Activated CD8-positive, alpha-beta T cell treated with anti-CD3 and anti-CD28 coated beads for 36 hours (primary cell): ENCODE measurements at regions not wholly inside any gene's neighbourhood (a gene's known extent, or its start where the extent isn't known, plus 50 kb on each side); places are given as distances from the start of the nearest gene placed in this dataset.

Experiments used
- ATAC-seq: fragments of 200-7000 bp; cut with Tn5 transposase; one replicate; pipeline ENCODE4 v1.10.0; 2021; ENCODE audit warnings: mild to moderate bottlenecking, moderate library complexity
- CTCF ChIA-PET: fragments of 350-600 bp; sonication (Branson Sonifier 250); formaldehyde crosslinking; loops from one replicate; lab custom pipeline; 2021; ENCODE audit warnings: antibody characterized with exemption; lab: Charles Lee
- POLR2A ChIA-PET: fragments of 350-600 bp; sonication (Branson Sonifier 250); formaldehyde crosslinking; loops from one replicate; lab custom pipeline; 2021; ENCODE audit warnings: antibody characterized with exemption; lab: Charles Lee
- DNase-seq: peaks from one replicate; pipeline ENCODE4 v3.0.0-alpha.2; 2020
- H3K27ac Mint-ChIP-seq: one replicate; pipeline ENCODE4 v1.8.0; 2021; ENCODE audit warnings: mild to moderate bottlenecking, mixed read lengths
- H3K27me3 Mint-ChIP-seq: one replicate; pipeline ENCODE4 v1.8.0; 2021; ENCODE audit warnings: mixed read lengths
- H3K36me3 Mint-ChIP-seq: one replicate; pipeline ENCODE4 v1.8.0; 2021; ENCODE audit warnings: low read depth, mixed read lengths
- H3K4me1 Mint-ChIP-seq: one replicate; pipeline ENCODE4 v1.8.0; 2021; ENCODE audit warnings: low read depth, mixed read lengths
- H3K4me3 Mint-ChIP-seq: one replicate; pipeline ENCODE4 v1.8.0; 2021; ENCODE audit warnings: mild to moderate bottlenecking, moderate library complexity, mixed read lengths
- H3K9me3 Mint-ChIP-seq: one replicate; pipeline ENCODE4 v1.8.0; 2021; ENCODE audit warnings: mixed read lengths
- CTCF ChIP-seq: fragments of 200-600 bp; IDR thresholded peaks from one replicate; pipeline ENCODE4 v1.8.0; 2022; ENCODE audit warnings: antibody characterized with exemption, mild to moderate bottlenecking
- intact Hi-C: fragments of 100-400 bp; cut with micrococcal nuclease; formaldehyde crosslinking; loops from one replicate; pipeline ENCODE4 v1.10.0; 2022

DNA sequence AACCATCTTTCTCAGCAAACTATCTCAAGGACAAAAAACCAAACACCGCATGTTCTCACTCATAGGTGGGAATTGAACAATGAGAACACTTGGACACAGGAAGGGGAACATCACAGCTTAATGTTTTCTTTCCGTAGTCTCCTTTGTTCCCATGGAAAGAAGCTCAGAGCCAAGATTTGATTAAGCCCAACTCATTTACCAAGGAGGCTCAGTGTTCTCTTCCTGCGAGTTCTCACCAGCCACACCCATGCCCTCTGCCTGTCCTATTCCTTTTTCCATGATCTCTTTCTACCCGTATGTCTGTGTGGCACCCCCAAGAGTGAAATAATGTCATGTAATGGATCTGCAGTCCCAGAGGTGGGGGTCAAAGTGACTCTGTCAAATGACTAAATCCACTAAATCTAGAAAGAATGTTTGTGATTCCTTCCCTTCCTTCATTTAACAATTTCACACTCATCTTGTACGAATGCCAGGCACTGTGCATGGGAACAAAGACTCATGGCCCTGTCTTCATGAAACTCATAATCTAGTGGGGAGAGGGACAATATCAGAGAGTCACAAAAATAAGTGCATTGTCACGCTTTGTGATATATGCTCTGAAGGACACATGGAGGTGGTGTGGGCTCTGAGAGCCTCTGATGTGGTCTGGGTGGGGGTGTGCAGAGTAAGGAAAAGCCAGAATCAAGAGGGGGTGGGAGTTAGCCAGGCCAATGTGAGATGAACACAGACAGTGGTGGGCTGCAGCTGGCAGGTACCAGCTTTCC is 292.1 kb downstream of the CDC5L start:
- H3K27ac Mint-ChIP-seq: no peak overlapping the region
- intact Hi-C loops: loop anchor here (10.0 kb wide), 1 partner anchor 105 kb away; no protein-coding TSS in a partner anchor
- H3K4me1 Mint-ChIP-seq: peaks cover 2% of the 10 kb centered on the region
- H3K27me3 Mint-ChIP-seq: peaks cover 1% of the 10 kb centered on the region
- POLR2A ChIA-PET: no interaction called here
- no peak overlapping the region for H3K4me3 Mint-ChIP-seq
- H3K9me3 Mint-ChIP-seq: no peaks in the 10 kb centered on the region
- no peak for TF ChIP-seq CTCF
- H3K36me3 Mint-ChIP-seq: no peaks in the 10 kb centered on the region
- CTCF ChIA-PET: interaction anchor here (0.8 to 1.3 kb wide), 2 partner anchors 126 to 204 kb away, joined by 3 read pairs; no protein-coding TSS in a partner anchor
- no peak for DNase-seq
- no peak for ATAC-seq

DNA sequence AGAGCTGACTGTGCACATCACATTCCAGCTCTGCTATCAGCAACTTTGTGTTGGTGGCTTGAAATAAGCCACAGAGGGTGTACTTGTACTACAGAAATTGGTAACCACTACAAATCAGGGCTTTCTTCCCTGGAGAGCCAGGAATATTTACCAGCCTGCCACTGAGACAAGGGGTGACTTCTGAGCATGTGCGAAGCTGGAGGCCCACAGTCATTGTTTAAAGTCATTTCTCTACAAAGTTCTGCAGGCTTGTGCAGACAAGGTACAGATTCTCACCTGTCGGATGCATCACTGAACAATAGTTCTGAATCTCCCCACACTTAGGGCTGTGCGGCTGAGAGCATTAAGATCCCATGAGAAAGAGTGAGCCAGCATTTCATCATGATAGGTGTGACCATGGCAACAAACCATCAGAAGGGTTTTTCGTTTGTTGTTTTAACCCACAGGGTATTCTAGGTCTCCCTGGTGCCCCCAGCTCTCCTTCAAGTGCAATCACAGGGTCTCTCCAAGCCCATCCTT is 292.8 kb downstream of the CDC5L start:
- DNase-seq (no peak), ATAC-seq (no peak)
- Mint-ChIP-seq H3K27me3 (peaks cover 1% of the 10 kb centered on the region), H3K9me3 (no peaks in the 10 kb centered on the region), H3K4me3 (no peak overlapping the region), H3K36me3 (no peaks in the 10 kb centered on the region), H3K4me1 (peaks cover 2% of the 10 kb centered on the region), H3K27ac (no peak overlapping the region)
- TF ChIP-seq CTCF: no peak
- ChIA-PET CTCF (interaction anchor here (0.8 to 1.3 kb wide), 2 partner anchors 126 to 205 kb away, joined by 3 read pairs; no protein-coding TSS in a partner anchor), POLR2A (no interaction called here)
- intact Hi-C loops: loop anchor here (10.0 kb wide), 1 partner anchor 105 kb away; no protein-coding TSS in a partner anchor

DNA sequence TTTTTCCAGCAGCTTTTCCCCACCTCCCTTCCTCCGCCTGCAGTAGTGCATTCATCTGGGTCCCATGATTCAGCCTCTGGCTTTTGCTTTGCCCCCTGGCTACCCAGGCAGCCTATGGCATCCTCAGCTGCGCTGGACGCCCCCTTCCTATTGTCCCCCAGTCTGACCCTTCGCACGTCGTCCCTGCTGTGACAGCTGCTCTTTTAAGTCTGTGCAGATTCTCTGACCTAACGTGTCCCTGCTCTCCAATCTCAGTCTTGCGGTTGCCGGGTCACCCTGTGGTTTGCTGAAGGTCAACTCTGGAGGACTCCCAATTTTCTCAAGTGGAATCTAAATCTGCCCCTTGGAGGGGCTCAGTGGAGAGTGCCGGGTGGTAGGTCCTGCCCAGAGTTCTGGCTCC is 294.3 kb downstream of the CDC5L start:
- TF ChIP-seq CTCF: no peak
- H3K4me3 Mint-ChIP-seq: no peak overlapping the region
- CTCF ChIA-PET: no interaction called here

DNA sequence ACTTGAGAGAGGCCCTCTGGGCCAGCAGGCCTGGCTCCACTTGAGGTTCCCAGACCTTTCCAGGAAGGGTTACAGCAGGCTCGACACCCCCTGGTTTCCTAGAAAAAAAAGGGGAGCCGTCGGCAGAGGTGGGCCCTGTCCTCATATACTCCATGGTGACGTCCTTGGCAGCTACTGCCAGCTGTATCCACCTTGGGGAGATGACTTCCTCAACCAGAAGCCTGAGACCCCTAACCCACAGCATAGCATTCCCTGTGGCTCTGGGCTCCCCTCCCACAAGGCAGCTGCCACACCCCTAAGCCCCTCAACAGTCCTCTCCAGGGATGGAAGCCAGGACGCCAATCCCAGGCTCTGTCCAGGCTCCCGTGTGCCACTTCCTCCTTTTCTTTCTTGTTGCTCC is 294.8 kb downstream of the CDC5L start:
- no peak for ATAC-seq

More for the DNA sequence above, 294.3 kb downstream of the CDC5L start:
- ATAC-seq (no peak), DNase-seq (no peak)
- no peak overlapping the region for H3K27ac Mint-ChIP-seq
- H3K9me3 Mint-ChIP-seq: peaks cover 3% of the 10 kb centered on the region
- intact Hi-C loops: loop anchor here (10.0 kb wide), 1 partner anchor 103 kb away; no protein-coding TSS in a partner anchor
- POLR2A ChIA-PET: no interaction called here
- H3K36me3 Mint-ChIP-seq: no peaks in the 10 kb centered on the region
- no peaks in the 10 kb centered on the region for H3K27me3 Mint-ChIP-seq
- peaks cover 2% of the 10 kb centered on the region for H3K4me1 Mint-ChIP-seq

More for the DNA sequence above, 294.8 kb downstream of the CDC5L start:
- intact Hi-C loops: loop anchor here (10.0 kb wide), 1 partner anchor 103 kb away; no protein-coding TSS in a partner anchor
- H3K27me3 Mint-ChIP-seq: no peaks in the 10 kb centered on the region
- no peak overlapping the region for H3K27ac Mint-ChIP-seq
- H3K36me3 Mint-ChIP-seq: no peaks in the 10 kb centered on the region
- POLR2A ChIA-PET: no interaction called here
- TF ChIP-seq CTCF: no peak
- no peak for DNase-seq
- no peak overlapping the region for H3K4me3 Mint-ChIP-seq
- H3K9me3 Mint-ChIP-seq: peaks cover 3% of the 10 kb centered on the region
- H3K4me1 Mint-ChIP-seq: peaks cover 2% of the 10 kb centered on the region
- CTCF ChIA-PET: no interaction called here
